Kidney glomerular epithelial cell (primary cell): ENCODE measurements at regions not wholly inside any gene's neighbourhood (a gene's known extent, or its start where the extent isn't known, plus 50 kb on each side); places are given as distances from the start of the nearest gene placed in this dataset.

Source experiments
- DNase-seq: peaks from one replicate; lab custom pipeline; 2025; lab: John Stamatoyannopoulos, UW

GRCh38 chr4:178037459-178038214 lies 595.4 kb upstream of the AGA start:
- DNase-seq: no peak

- no peak for DNase-seq
Measured at GRCh38 chr4:178056996-178057395, 614.8 kb upstream of the AGA start.

GRCh38 chr4:178063568-178063967 lies 621.3 kb upstream of the AGA start:
- DNase-seq: no peak

- DNase-seq: no peak
Measured at GRCh38 chr4:178066338-178066941, 624.2 kb upstream of the AGA start.

GRCh38 chr4:178068136-178068535 lies 625.9 kb upstream of the AGA start:
- DNase-seq: no peak

- DNase-seq: no peak
Measured at GRCh38 chr4:178070163-178070562, 627.9 kb upstream of the AGA start.

- DNase-seq: no peak
Measured at GRCh38 chr4:178080312-178080711, 638.1 kb upstream of the AGA start.

- no peak for DNase-seq
Measured at GRCh38 chr4:178081176-178081575, 638.9 kb upstream of the AGA start.

- DNase-seq: no peak
Measured at GRCh38 chr4:178081896-178082295, 639.7 kb upstream of the AGA start.

- no peak for DNase-seq
Measured at GRCh38 chr4:178082906-178083305, 640.7 kb upstream of the AGA start.

GRCh38 chr4:178083968-178084367 lies 641.7 kb upstream of the AGA start:
- no peak for DNase-seq

GRCh38 chr4:178086320-178086719 lies 644.1 kb upstream of the AGA start:
- DNase-seq: no peak

- no peak for DNase-seq
Measured at GRCh38 chr4:178090640-178091411, 648.6 kb upstream of the AGA start.

GRCh38 chr4:178102139-178102538 lies 659.9 kb upstream of the AGA start:
- DNase-seq: no peak

GRCh38 chr4:178105242-178105641 lies 663.0 kb upstream of the AGA start:
- DNase-seq: no peak

- no peak for DNase-seq
Measured at GRCh38 chr4:178136736-178137345, 694.6 kb upstream of the AGA start.

- no peak for DNase-seq
Measured at GRCh38 chr4:178137732-178138471, 695.7 kb upstream of the AGA start.

GRCh38 chr4:178138491-178138890 lies 696.3 kb upstream of the AGA start:
- no peak for DNase-seq

GRCh38 chr4:178140326-178140915 lies 698.2 kb upstream of the AGA start:
- no peak for DNase-seq

GRCh38 chr4:178142724-178143123 lies 700.5 kb upstream of the AGA start:
- DNase-seq: no peak

- DNase-seq: no peak
Measured at GRCh38 chr4:178148106-178148505, 705.9 kb upstream of the AGA start.
